Fibroblast of pulmonary artery (primary cell): ENCODE measurements at regions not wholly inside any gene's neighbourhood (a gene's known extent, or its start where the extent isn't known, plus 50 kb on each side); places are given as distances from the start of the nearest gene placed in this dataset.

Experiments used
- DNase-seq: peaks from one replicate; pipeline ENCODE4 v3.0.0-alpha.2; 2010; ENCODE audit warnings: low read depth
- H3K4me3 ChIP-seq: replicated peaks from 2 replicates; pipeline ENCODE4 v1.5.1; 2011; ENCODE audit warnings: low read depth, mild to moderate bottlenecking, control low read depth, low read length, moderate library complexity
- TF ChIP-seq, protein P1 (sequence below): IDR thresholded peaks from 2 replicates; pipeline ENCODE4 v1.5.1; 2011; ENCODE audit warnings: mild to moderate bottlenecking, control low read depth, low read length, inconsistent platforms; ENCODE audit errors: missing control alignments

- TF ChIP-seq, protein P1, sequence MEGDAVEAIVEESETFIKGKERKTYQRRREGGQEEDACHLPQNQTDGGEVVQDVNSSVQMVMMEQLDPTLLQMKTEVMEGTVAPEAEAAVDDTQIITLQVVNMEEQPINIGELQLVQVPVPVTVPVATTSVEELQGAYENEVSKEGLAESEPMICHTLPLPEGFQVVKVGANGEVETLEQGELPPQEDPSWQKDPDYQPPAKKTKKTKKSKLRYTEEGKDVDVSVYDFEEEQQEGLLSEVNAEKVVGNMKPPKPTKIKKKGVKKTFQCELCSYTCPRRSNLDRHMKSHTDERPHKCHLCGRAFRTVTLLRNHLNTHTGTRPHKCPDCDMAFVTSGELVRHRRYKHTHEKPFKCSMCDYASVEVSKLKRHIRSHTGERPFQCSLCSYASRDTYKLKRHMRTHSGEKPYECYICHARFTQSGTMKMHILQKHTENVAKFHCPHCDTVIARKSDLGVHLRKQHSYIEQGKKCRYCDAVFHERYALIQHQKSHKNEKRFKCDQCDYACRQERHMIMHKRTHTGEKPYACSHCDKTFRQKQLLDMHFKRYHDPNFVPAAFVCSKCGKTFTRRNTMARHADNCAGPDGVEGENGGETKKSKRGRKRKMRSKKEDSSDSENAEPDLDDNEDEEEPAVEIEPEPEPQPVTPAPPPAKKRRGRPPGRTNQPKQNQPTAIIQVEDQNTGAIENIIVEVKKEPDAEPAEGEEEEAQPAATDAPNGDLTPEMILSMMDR, result no peak
- no peak for DNase-seq
- no peak overlapping the region for H3K4me3 ChIP-seq
Observed at GRCh38 chrY:14246948-14247347, 190.9 kb downstream of the VCY1B start.

- no peak for DNase-seq
- TF ChIP-seq, protein P1, result no peak
- H3K4me3 ChIP-seq, result no peak overlapping the region
Observed at GRCh38 chrY:14248878-14249576, 193.0 kb downstream of the VCY1B start.

- no peak overlapping the region for H3K4me3 ChIP-seq
- no peak for DNase-seq
- TF ChIP-seq, protein P1, result no peak
Observed at GRCh38 chrY:14255965-14256816, 200.2 kb downstream of the VCY1B start.

- H3K4me3 ChIP-seq, result no peak overlapping the region
- no peak for DNase-seq
- TF ChIP-seq, protein P1, result no peak
Observed at GRCh38 chrY:14256817-14257168, 200.8 kb downstream of the VCY1B start.

DNA sequence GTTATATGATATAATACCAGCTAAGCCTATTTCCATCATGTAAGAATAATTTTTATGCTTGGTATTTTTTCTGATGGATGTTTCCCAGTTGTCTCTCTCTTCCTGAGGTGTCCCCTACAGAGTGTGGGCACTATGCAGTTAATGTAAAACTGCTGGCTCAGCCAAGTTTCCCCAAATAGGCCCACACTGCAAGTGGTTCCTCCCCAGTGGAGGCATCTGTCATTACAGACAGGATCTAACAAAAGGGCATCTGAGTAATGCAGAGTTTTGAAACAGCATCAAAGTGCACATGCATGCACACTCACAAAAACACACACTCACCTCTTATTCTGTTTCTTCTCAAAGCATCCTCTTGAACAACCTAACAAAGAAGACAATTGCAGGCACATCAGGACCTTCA is 221.0 kb downstream of the VCY1B start:
- no peak for DNase-seq
- TF ChIP-seq, protein P1, result no peak
- H3K4me3 ChIP-seq, result no peak overlapping the region

DNA sequence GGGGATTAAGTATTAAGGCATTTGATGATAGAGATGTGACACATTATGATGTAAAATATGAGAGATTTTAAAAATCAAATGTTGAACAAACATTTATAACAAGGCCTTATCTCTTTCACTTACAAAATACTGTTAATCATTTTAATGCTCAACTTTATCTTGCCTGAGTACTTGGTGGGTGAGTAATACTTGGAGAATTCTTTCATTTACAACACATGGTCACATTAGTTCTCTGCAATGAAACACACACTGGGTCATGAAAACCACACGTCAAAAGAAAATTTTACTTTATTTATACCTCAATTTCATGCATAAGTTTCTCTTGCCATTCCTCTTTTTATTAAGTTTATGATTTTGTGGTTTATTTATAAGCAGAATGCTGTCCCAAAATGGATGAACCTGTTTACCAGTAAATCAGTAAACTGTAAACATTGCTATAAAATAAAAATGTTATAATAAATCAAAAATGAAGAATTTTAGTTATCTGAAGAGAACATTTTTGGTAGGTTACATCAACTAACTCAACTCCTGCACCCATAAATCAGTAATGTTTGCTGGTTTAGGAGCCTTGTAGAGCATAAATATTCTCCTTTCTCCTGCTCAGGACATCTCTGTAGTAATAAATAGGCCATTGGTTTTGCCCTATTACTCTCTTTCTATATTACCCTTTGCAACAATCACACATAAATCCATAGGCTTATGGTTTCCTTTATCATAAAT is 233.5 kb upstream of the NLGN4Y start:
- TF ChIP-seq, protein P1, result no peak
- no peak overlapping the region for H3K4me3 ChIP-seq
- no peak for DNase-seq
